ENCODE measurements at regions not wholly inside any gene's neighbourhood (a gene's known extent, or its start where the extent isn't known, plus 50 kb on each side); places are given as distances from the start of the nearest gene placed in this dataset.

- DNase-seq (ENCODE audit: low read depth) = no peak
These were observed 621.0 kb upstream of the ADAMTS16 start for GRCh38 chr5:4518903-4519672.

- DNase-seq (ENCODE audit: low read depth) = no peak
These were observed 619.6 kb upstream of the ADAMTS16 start for GRCh38 chr5:4520559-4520958.

GRCh38 chr5:4523038-4523437 is 617.1 kb upstream of the ADAMTS16 start:
- DNase-seq (ENCODE audit: low read depth) = no peak

- DNase-seq (ENCODE audit: low read depth) = no peak
These were observed 608.1 kb upstream of the ADAMTS16 start for GRCh38 chr5:4531756-4532704.

- no peak for DNase-seq (ENCODE audit: low read depth)
These were observed 607.4 kb upstream of the ADAMTS16 start for GRCh38 chr5:4532705-4533080.

- no peak for DNase-seq (ENCODE audit: low read depth)
These were observed 606.5 kb upstream of the ADAMTS16 start for GRCh38 chr5:4533457-4534105.

GRCh38 chr5:4537489-4537888 is 602.6 kb upstream of the ADAMTS16 start:
- no peak for DNase-seq (ENCODE audit: low read depth)

- no peak for DNase-seq (ENCODE audit: low read depth)
These were observed 599.6 kb upstream of the ADAMTS16 start for GRCh38 chr5:4540375-4541173.

- DNase-seq (ENCODE audit: low read depth) = no peak
These were observed 598.8 kb upstream of the ADAMTS16 start for GRCh38 chr5:4541334-4541733.

GRCh38 chr5:4542145-4542778 is 597.9 kb upstream of the ADAMTS16 start:
- no peak for DNase-seq (ENCODE audit: low read depth)

- DNase-seq (ENCODE audit: low read depth) = no peak
These were observed 596.0 kb upstream of the ADAMTS16 start for GRCh38 chr5:4544049-4544670.

GRCh38 chr5:4547547-4547946 is 592.6 kb upstream of the ADAMTS16 start:
- no peak for DNase-seq (ENCODE audit: low read depth)

GRCh38 chr5:4548341-4548740 is 591.8 kb upstream of the ADAMTS16 start:
- no peak for DNase-seq (ENCODE audit: low read depth)

GRCh38 chr5:4549351-4549750 is 590.8 kb upstream of the ADAMTS16 start:
- DNase-seq (ENCODE audit: low read depth) = no peak

- DNase-seq (ENCODE audit: low read depth) = no peak
These were observed 589.1 kb upstream of the ADAMTS16 start for GRCh38 chr5:4551034-4551433.

GRCh38 chr5:4553130-4553529 is 587.0 kb upstream of the ADAMTS16 start:
- DNase-seq (ENCODE audit: low read depth) = no peak

GRCh38 chr5:4553978-4554377 is 586.2 kb upstream of the ADAMTS16 start:
- no peak for DNase-seq (ENCODE audit: low read depth)

GRCh38 chr5:4555725-4556285 is 584.3 kb upstream of the ADAMTS16 start:
- no peak for DNase-seq (ENCODE audit: low read depth)

GRCh38 chr5:4561403-4561802 is 578.7 kb upstream of the ADAMTS16 start:
- no peak for DNase-seq (ENCODE audit: low read depth)

- no peak for DNase-seq (ENCODE audit: low read depth)
These were observed 576.7 kb upstream of the ADAMTS16 start for GRCh38 chr5:4563400-4563799.
